ENCODE measurements at regions not wholly inside any gene's neighbourhood (a gene's known extent, or its start where the extent isn't known, plus 50 kb on each side); places are given as distances from the start of the nearest gene placed in this dataset.

DNA sequence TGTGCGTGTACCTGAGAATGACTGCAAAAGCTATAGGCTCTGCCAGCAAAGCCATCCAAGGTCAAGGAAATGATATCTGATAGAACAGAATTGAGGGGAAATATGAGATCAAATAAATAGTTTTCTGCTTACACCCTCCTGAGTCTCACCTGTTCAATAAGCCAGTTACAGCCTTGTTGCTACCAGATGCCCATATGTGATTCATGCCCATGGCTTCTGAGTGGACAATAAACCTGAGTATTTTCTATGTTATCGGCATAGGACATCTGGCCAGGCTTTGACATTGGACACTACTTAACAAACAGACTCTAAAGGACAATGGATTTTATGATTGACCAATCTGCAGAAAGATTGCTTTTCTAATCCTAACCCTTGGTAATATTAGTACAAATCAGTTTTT is 297.9 kb downstream of the LRATD1 start:
- intact Hi-C loops (cut with micrococcal nuclease) (no loop called here), in situ Hi-C loops (cut with MboI) (no loop called here)
- WGBS (ENCODE audit: insufficient coverage, low coverage, missing lambda C conversion rate) = 2% methylated on average over 2 of the region's 2 CpGs
- Histone ChIP-seq H3K9me3 (replicated peaks; ENCODE audit: control insufficient read depth, insufficient read depth, low read depth, low read length) (no peaks in the 10 kb centered on the region), H3K9me1 (ENCODE audit: control insufficient read depth, insufficient read depth, low read length) (no peaks in the 10 kb centered on the region), H3K4me1 (replicated peaks in 1 of 2; ENCODE audit: control insufficient read depth in 2 of 2, insufficient read depth in 2 of 2, low read length in 2 of 2) (no peaks in the 10 kb centered on the region), H3K27me3 (ENCODE audit: control insufficient read depth in 2 of 2, insufficient read depth in 2 of 2, low read length in 2 of 2) (no peaks in the 10 kb centered on the region), H3K27ac (ENCODE audit: extremely low read depth, low read depth, low read length) (no peak overlapping the region), H3K4me2 (ENCODE audit: insufficient read depth, low read length) (no peak overlapping the region), H3K9ac (ENCODE audit: insufficient read depth in 1 of 2, low read depth in 2 of 2, low read length in 2 of 2) (no peak overlapping the region), H4K20me1 (replicated peaks; ENCODE audit: control insufficient read depth, insufficient read depth, low read length) (no peaks in the 10 kb centered on the region), H3K4me3 (no peak overlapping the region), H3K79me2 (ENCODE audit: control insufficient read depth, insufficient read depth, low read length) (no peaks in the 10 kb centered on the region), H3K36me3 (ENCODE audit: control insufficient read depth, insufficient read depth, low read length) (no peaks in the 10 kb centered on the region), H2AFZ (ENCODE audit: low read depth, low read length) (no peak overlapping the region)
- no peak for TF ChIP-seq RBM39 (optimal IDR thresholded peaks at IDR 0.05; ENCODE audit: low read depth, low read length)
- TF ChIP-seq, protein P1, sequence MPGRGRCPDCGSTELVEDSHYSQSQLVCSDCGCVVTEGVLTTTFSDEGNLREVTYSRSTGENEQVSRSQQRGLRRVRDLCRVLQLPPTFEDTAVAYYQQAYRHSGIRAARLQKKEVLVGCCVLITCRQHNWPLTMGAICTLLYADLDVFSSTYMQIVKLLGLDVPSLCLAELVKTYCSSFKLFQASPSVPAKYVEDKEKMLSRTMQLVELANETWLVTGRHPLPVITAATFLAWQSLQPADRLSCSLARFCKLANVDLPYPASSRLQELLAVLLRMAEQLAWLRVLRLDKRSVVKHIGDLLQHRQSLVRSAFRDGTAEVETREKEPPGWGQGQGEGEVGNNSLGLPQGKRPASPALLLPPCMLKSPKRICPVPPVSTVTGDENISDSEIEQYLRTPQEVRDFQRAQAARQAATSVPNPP (IDR thresholded peaks at IDR 0.05; ENCODE audit: borderline replicate concordance, insufficient read depth, insufficient read length) = no peak
- DNase-seq (ENCODE audit: extremely low read depth in 1 of 4, low spot score in 3 of 4) (no peak), FAIRE-seq (no peak), ATAC-seq (no peak)
- ChIA-PET CTCF (ENCODE audit: low intra/inter-chr PET ratio) (no interaction called here), POLR2A (interaction anchor here (0.6 kb wide), 1 partner anchor 1722 kb away, joined by 3 read pairs; no protein-coding TSS in a partner anchor)
- BruUV-seq (replicated peaks) = no TSS peak

- ChIA-PET CTCF (ENCODE audit: low intra/inter-chr PET ratio) (no interaction called here), POLR2A (no interaction called here)
- BruUV-seq (replicated peaks) = no TSS peak
- TF ChIP-seq, protein P2, sequence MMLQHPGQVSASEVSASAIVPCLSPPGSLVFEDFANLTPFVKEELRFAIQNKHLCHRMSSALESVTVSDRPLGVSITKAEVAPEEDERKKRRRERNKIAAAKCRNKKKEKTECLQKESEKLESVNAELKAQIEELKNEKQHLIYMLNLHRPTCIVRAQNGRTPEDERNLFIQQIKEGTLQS (IDR thresholded peaks at IDR 0.05) = 0 out of 2 replicates have a peak, but pooled peaks have one; percentile 10
- TF ChIP-seq, protein P2 (CRISPR knock-in tag; conservative IDR thresholded peaks at IDR 0.05) = no peak
- TF ChIP-seq BDP1 (IDR thresholded peaks at IDR 0.05; ENCODE audit: insufficient read depth, insufficient read length) = no peak
- no peaks in the 10 kb centered on the region for H4K20me1 ChIP-seq (replicated peaks; ENCODE audit: control insufficient read depth, insufficient read depth, low read length)
- ATAC-seq (no peak), FAIRE-seq (no peak), DNase-seq (ENCODE audit: extremely low read depth in 1 of 4, low spot score in 3 of 4) (no peak)
- no peak overlapping the region for H3K9ac ChIP-seq (ENCODE audit: insufficient read depth in 1 of 2, low read depth in 2 of 2, low read length in 2 of 2)
- H3K27ac ChIP-seq (ENCODE audit: extremely low read depth, low read depth, low read length) = no peak overlapping the region
- H3K9me3 ChIP-seq (replicated peaks; ENCODE audit: control insufficient read depth, insufficient read depth, low read depth, low read length) = no peaks in the 10 kb centered on the region
- H3K36me3 ChIP-seq (ENCODE audit: control insufficient read depth, insufficient read depth, low read length) = no peaks in the 10 kb centered on the region
- H3K9me1 ChIP-seq (ENCODE audit: control insufficient read depth, insufficient read depth, low read length) = no peaks in the 10 kb centered on the region
- H2AFZ ChIP-seq (ENCODE audit: low read depth, low read length) = no peak overlapping the region
- no peaks in the 10 kb centered on the region for H3K79me2 ChIP-seq (ENCODE audit: control insufficient read depth, insufficient read depth, low read length)
- no peaks in the 10 kb centered on the region for H3K27me3 ChIP-seq (ENCODE audit: control insufficient read depth in 2 of 2, insufficient read depth in 2 of 2, low read length in 2 of 2)
- intact Hi-C loops (cut with micrococcal nuclease) (no loop called here), in situ Hi-C loops (cut with MboI) (no loop called here)
- H3K4me1 ChIP-seq (replicated peaks in 1 of 2; ENCODE audit: control insufficient read depth in 2 of 2, insufficient read depth in 2 of 2, low read length in 2 of 2) = no peaks in the 10 kb centered on the region
- H3K4me3 ChIP-seq = no peak overlapping the region
- H3K4me2 ChIP-seq (ENCODE audit: insufficient read depth, low read length) = no peak overlapping the region
Observed at GRCh38 chr2:14932285-14932684, 299.8 kb downstream of the LRATD1 start.

All from K562 (cell line).